ENCODE measurements at regions not wholly inside any gene's neighbourhood (a gene's known extent, or its start where the extent isn't known, plus 50 kb on each side); places are given as distances from the start of the nearest gene placed in this dataset.

DNA sequence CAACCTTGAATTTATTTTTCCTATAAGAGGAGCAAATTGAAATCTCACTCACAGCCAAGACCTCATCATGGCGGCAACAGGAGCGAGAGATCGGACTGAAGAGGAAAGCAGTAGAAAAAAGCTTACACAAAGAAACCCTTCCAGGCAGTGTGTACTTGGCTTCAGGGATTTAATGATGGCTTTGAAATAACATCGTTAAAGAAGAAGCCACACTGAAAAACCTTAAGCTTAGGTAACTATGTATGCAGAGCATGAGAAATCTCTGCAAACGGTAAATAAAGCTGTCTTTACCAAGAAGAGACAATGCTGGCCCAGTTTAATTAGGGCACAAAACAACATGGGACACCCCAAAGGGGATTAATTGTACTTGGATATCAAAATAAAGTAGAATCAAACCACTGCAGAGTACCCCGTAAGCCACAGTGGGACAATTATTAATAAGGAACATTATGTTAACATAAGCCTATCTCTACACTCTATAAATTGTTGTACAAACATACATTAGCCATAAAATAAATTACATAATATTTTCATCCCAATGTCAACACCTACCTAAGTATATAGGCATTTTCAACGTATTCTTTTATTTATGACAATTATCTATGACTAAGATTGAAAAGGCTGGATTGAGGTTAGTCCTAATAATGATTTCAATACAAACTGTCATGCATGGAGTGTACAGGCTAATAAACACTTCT is 360.2 kb upstream of the CHRM3 start:
- no peak for TF ChIP-seq CTCF (IDR thresholded peaks at IDR 0.05; ENCODE audit: low read depth, low read length, missing control alignments)
- no peak for DNase-seq (ENCODE audit: low read depth)
- in situ Hi-C loops (cut with HindIII; ENCODE audit: low sequenced_read_pairs) = no loop called here
- H3K4me3 ChIP-seq (ENCODE audit: low read depth, low read length) = no peak overlapping the region

DNA sequence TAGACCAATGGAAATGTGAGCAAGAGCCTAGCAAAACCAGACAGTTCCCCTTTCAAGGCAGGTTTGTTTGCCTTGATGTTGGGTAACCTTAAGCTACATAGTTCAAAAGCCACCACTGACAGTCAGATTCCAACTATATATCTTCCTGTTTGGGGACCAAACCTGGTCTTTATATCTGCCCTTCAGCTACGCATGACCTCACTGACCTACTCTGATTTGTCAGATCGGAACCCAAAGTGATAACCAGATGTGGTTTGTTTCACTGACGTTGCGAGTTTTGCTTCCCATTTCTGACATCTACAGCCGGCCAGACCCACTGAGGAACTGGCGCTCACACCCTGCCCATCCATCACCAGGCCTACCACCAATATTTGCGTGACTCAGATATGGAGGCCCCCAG is 361.1 kb upstream of the CHRM3 start:
- no peak for TF ChIP-seq CTCF (IDR thresholded peaks at IDR 0.05; ENCODE audit: low read depth, low read length, missing control alignments)
- H3K4me3 ChIP-seq (ENCODE audit: low read depth, low read length) = no peak overlapping the region
- no peak for DNase-seq (ENCODE audit: low read depth)
- in situ Hi-C loops (cut with HindIII; ENCODE audit: low sequenced_read_pairs) = no loop called here

DNA sequence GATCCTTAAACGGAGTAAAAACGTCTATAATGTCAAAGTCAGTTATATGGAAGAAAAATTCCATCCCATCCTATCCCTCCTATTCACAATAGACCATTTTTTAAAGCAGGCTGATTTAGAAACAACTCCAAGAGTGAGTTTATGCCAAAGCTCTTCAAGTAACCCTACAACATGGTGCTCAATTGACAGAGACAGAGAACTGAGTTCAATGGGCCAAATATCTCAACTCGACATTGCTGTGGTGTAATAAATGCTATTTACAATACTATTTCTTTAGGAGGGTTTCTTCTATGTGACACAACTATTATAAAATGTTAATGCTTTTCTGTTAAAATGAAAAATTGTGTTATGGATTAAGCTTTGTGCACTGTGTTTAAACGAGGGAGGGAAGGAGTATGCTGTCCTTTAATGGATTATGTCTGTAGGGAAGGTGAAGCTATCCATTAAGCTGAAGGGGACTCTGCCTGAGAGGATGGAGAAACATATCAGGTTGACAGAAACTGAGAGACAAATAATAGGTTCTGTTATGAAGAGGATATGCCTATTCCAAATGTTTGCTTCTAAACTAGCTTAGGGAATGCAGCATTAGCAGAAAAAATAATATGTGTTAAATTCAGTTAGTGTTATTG is 362.5 kb upstream of the CHRM3 start:
- in situ Hi-C loops (cut with HindIII; ENCODE audit: low sequenced_read_pairs) = no loop called here
- TF ChIP-seq CTCF (IDR thresholded peaks at IDR 0.05; ENCODE audit: low read depth, low read length, missing control alignments) = no peak
- DNase-seq (ENCODE audit: low read depth) = no peak
- H3K4me3 ChIP-seq (ENCODE audit: low read depth, low read length) = no peak overlapping the region

GRCh38 chr1:239016337-239016736 is 370.0 kb upstream of the CHRM3 start:
- TF ChIP-seq CTCF (IDR thresholded peaks at IDR 0.05; ENCODE audit: low read depth, low read length, missing control alignments) = no peak
- in situ Hi-C loops (cut with HindIII; ENCODE audit: low sequenced_read_pairs) = no loop called here
- no peak for DNase-seq (ENCODE audit: low read depth)
- no peak overlapping the region for H3K4me3 ChIP-seq (ENCODE audit: low read depth, low read length)

DNA sequence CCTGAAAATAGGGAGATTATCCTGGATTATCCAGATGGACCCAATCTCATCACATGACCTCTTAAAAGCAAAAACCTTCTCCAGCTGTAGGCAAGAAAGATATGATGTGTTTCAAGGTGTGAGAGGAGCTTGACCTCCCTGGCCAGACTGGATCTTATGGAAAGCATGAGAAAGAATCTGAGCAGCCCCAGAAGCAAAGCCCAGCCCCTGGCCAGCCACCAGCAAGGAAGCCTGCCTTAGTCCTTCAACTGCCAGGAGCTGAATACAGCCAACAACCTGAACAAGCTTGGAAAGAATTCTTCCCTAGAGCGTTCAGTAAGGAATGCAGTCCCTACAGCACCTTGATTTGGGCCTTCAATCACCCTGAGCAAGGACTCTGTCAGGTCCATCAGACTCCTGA is 375.0 kb upstream of the CHRM3 start:
- in situ Hi-C loops (cut with HindIII; ENCODE audit: low sequenced_read_pairs) = no loop called here
- DNase-seq (ENCODE audit: low read depth) = no peak
- H3K4me3 ChIP-seq (ENCODE audit: low read depth, low read length) = no peak overlapping the region
- no peak for TF ChIP-seq CTCF (IDR thresholded peaks at IDR 0.05; ENCODE audit: low read depth, low read length, missing control alignments)

DNA sequence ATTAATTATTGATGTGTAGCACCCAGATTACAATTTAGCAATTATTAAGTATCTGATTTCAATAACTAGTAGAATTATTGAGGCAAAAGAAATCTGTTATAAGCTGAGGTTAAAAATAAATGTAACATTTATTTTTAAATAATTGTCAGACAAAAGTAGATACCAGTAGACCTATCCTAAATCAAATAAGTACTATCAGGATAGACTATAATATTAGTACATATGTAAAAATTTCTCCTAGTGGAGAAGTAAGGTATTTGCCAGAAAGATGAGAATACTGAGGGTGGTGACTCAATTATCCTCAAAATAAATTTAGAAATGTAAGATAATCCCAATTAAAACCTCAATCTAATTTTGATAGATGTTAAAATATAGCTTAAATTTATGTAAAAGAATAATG is 377.8 kb upstream of the CHRM3 start:
- in situ Hi-C loops (cut with HindIII; ENCODE audit: low sequenced_read_pairs) = no loop called here
- DNase-seq (ENCODE audit: low read depth) = no peak
- H3K4me3 ChIP-seq (ENCODE audit: low read depth, low read length) = no peak overlapping the region
- TF ChIP-seq CTCF (IDR thresholded peaks at IDR 0.05; ENCODE audit: low read depth, low read length, missing control alignments) = no peak
